ENCODE measurements at regions not wholly inside any gene's neighbourhood (a gene's known extent, or its start where the extent isn't known, plus 50 kb on each side); places are given as distances from the start of the nearest gene placed in this dataset.

DNA sequence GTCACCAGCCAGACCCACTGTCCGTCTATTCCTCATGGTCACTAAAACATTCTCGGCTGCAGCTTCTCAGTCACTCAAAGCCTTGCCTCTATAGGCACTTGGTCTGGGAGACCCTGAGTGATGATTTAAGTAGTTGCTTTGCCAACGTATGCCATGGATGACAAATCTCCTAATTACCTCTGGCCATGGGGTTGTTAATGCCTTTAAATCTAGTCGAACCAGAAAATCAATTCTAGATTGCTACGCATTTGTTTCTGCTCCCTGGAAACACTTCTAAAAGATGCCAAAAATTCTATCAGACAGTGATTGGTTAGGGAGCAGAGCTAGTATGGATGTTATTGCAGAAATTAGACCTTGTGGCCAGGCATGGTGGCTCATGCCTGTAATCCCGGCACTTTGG lies 57.0 kb upstream of the RTL6 start:
- TF ChIP-seq BACH2 (CRISPR knock-in tag; IDR thresholded peaks at IDR 0.05; ENCODE audit: borderline replicate concordance) (no peak), ESRRG (CRISPR knock-in tag; IDR thresholded peaks at IDR 0.05) (no peak), TOX (CRISPR knock-in tag; IDR thresholded peaks at IDR 0.05; ENCODE audit: borderline replicate concordance) (no peak), ZFP30 (CRISPR knock-in tag; IDR thresholded peaks at IDR 0.05) (no peak), OSR1 (CRISPR knock-in tag; IDR thresholded peaks at IDR 0.05) (no peak), ZNF8 (CRISPR knock-in tag; IDR thresholded peaks at IDR 0.05) (no peak), ZFP3 (CRISPR knock-in tag; IDR thresholded peaks at IDR 0.05) (no peak), PPARA (CRISPR knock-in tag; IDR thresholded peaks at IDR 0.05; ENCODE audit: borderline replicate concordance) (no peak)
- TF ChIP-seq, protein P1, sequence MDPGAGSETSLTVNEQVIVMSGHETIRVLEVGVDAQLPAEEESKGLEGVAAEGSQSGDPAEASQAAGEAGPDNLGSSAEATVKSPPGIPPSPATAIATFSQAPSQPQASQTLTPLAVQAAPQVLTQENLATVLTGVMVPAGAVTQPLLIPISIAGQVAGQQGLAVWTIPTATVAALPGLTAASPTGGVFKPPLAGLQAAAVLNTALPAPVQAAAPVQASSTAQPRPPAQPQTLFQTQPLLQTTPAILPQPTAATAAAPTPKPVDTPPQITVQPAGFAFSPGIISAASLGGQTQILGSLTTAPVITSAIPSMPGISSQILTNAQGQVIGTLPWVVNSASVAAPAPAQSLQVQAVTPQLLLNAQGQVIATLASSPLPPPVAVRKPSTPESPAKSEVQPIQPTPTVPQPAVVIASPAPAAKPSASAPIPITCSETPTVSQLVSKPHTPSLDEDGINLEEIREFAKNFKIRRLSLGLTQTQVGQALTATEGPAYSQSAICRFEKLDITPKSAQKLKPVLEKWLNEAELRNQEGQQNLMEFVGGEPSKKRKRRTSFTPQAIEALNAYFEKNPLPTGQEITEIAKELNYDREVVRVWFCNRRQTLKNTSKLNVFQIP (CRISPR knock-in tag; IDR thresholded peaks at IDR 0.05; ENCODE audit: borderline replicate concordance, low read depth) = no peak
- TF ChIP-seq, protein P2, sequence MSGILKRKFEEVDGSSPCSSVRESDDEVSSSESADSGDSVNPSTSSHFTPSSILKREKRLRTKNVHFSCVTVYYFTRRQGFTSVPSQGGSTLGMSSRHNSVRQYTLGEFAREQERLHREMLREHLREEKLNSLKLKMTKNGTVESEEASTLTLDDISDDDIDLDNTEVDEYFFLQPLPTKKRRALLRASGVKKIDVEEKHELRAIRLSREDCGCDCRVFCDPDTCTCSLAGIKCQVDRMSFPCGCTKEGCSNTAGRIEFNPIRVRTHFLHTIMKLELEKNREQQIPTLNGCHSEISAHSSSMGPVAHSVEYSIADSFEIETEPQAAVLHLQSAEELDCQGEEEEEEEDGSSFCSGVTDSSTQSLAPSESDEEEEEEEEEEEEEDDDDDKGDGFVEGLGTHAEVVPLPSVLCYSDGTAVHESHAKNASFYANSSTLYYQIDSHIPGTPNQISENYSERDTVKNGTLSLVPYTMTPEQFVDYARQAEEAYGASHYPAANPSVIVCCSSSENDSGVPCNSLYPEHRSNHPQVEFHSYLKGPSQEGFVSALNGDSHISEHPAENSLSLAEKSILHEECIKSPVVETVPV (CRISPR knock-in tag; IDR thresholded peaks at IDR 0.05) = no peak

GRCh38 chr22:44554411-44554810 lies 56.4 kb upstream of the RTL6 start:
- no peak for ATAC-seq
- TF ChIP-seq ESRRG (CRISPR knock-in tag; IDR thresholded peaks at IDR 0.05) (no peak), PPARA (CRISPR knock-in tag; IDR thresholded peaks at IDR 0.05; ENCODE audit: borderline replicate concordance) (no peak), ARNTL (CRISPR knock-in tag; IDR thresholded peaks at IDR 0.05; ENCODE audit: borderline replicate concordance, low read depth) (no peak), RARB (CRISPR knock-in tag; IDR thresholded peaks at IDR 0.05) (no peak), CSDC2 (CRISPR knock-in tag; IDR thresholded peaks at IDR 0.05) (no peak), OSR1 (CRISPR knock-in tag; IDR thresholded peaks at IDR 0.05) (no peak), TOX (CRISPR knock-in tag; IDR thresholded peaks at IDR 0.05; ENCODE audit: borderline replicate concordance) (no peak)

More for the DNA sequence above, 57.0 kb upstream of the RTL6 start:
- no peak for ATAC-seq

- TF ChIP-seq ISL1 (CRISPR knock-in tag; IDR thresholded peaks at IDR 0.05) (no peak), PPARA (CRISPR knock-in tag; IDR thresholded peaks at IDR 0.05; ENCODE audit: borderline replicate concordance) (no peak), SNAI2 (CRISPR knock-in tag; IDR thresholded peaks at IDR 0.05) (no peak), ZNF8 (CRISPR knock-in tag; IDR thresholded peaks at IDR 0.05) (no peak), OSR1 (CRISPR knock-in tag; IDR thresholded peaks at IDR 0.05) (no peak), ZNF70 (CRISPR knock-in tag; IDR thresholded peaks at IDR 0.05) (no peak), TOX (CRISPR knock-in tag; IDR thresholded peaks at IDR 0.05; ENCODE audit: borderline replicate concordance) (no peak), ZFP3 (CRISPR knock-in tag; IDR thresholded peaks at IDR 0.05) (no peak), ARNTL (CRISPR knock-in tag; IDR thresholded peaks at IDR 0.05; ENCODE audit: borderline replicate concordance, low read depth) (no peak), ZNF565 (CRISPR knock-in tag; conservative IDR thresholded peaks at IDR 0.05; ENCODE audit: low read depth) (no peak), TCF4 (CRISPR knock-in tag; IDR thresholded peaks at IDR 0.05; ENCODE audit: borderline replicate concordance) (no peak), ZC3H10 (CRISPR knock-in tag; IDR thresholded peaks at IDR 0.05) (no peak), ESRRG (CRISPR knock-in tag; IDR thresholded peaks at IDR 0.05) (no peak), GLIS3 (CRISPR knock-in tag; IDR thresholded peaks at IDR 0.05) (no peak), CSDC2 (CRISPR knock-in tag; IDR thresholded peaks at IDR 0.05) (no peak), BACH2 (CRISPR knock-in tag; IDR thresholded peaks at IDR 0.05; ENCODE audit: borderline replicate concordance) (no peak)
- TF ChIP-seq, protein P3, sequence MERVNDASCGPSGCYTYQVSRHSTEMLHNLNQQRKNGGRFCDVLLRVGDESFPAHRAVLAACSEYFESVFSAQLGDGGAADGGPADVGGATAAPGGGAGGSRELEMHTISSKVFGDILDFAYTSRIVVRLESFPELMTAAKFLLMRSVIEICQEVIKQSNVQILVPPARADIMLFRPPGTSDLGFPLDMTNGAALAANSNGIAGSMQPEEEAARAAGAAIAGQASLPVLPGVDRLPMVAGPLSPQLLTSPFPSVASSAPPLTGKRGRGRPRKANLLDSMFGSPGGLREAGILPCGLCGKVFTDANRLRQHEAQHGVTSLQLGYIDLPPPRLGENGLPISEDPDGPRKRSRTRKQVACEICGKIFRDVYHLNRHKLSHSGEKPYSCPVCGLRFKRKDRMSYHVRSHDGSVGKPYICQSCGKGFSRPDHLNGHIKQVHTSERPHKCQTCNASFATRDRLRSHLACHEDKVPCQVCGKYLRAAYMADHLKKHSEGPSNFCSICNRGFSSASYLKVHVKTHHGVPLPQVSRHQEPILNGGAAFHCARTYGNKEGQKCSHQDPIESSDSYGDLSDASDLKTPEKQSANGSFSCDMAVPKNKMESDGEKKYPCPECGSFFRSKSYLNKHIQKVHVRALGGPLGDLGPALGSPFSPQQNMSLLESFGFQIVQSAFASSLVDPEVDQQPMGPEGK (CRISPR knock-in tag; IDR thresholded peaks at IDR 0.05; ENCODE audit: borderline replicate concordance) = no peak
- TF ChIP-seq, protein P2 (CRISPR knock-in tag; IDR thresholded peaks at IDR 0.05) = no peak
- TF ChIP-seq, protein P4, sequence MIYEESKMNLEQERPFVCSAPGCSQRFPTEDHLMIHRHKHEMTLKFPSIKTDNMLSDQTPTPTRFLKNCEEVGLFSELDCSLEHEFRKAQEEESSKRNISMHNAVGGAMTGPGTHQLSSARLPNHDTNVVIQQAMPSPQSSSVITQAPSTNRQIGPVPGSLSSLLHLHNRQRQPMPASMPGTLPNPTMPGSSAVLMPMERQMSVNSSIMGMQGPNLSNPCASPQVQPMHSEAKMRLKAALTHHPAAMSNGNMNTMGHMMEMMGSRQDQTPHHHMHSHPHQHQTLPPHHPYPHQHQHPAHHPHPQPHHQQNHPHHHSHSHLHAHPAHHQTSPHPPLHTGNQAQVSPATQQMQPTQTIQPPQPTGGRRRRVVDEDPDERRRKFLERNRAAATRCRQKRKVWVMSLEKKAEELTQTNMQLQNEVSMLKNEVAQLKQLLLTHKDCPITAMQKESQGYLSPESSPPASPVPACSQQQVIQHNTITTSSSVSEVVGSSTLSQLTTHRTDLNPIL (CRISPR knock-in tag; IDR thresholded peaks at IDR 0.05; ENCODE audit: low read depth) = no peak
- no peak for ATAC-seq
These were observed 52.9 kb upstream of the RTL6 start for GRCh38 chr22:44550711-44551491.
